ENCODE measurements at regions not wholly inside any gene's neighbourhood (a gene's known extent, or its start where the extent isn't known, plus 50 kb on each side); places are given as distances from the start of the nearest gene placed in this dataset.
"Not testable (repeated sequence)": the region's sequence is repeated elsewhere in the genome, so short reads cannot be mapped to it uniquely, and the experiment has no call there.

GRCh38 chr4:147244786-147245185 lies 236.1 kb upstream of the EDNRA start:
- Histone ChIP-seq H3K36me3 (ENCODE audit: insufficient read depth, insufficient read length, low read length) (no peaks in the 10 kb centered on the region), H3K9me3 (ENCODE audit: insufficient read depth, low read length) (no peaks in the 10 kb centered on the region), H3K9ac (ENCODE audit: insufficient read length, low read depth) (no peak overlapping the region), H3K4me1 (ENCODE audit: insufficient read depth, insufficient read length) (no peaks in the 10 kb centered on the region), H3K4me3 (ENCODE audit: insufficient read length, low read depth) (no peak overlapping the region), H3K27me3 (ENCODE audit: insufficient read depth, insufficient read length) (no peaks in the 10 kb centered on the region)
- no peak for DNase-seq (ENCODE audit: low read depth, low spot score)
- no peak for TF ChIP-seq SUZ12 (IDR thresholded peaks at IDR 0.05; ENCODE audit: extremely low read depth, insufficient read depth, insufficient read length)
- TF ChIP-seq ZNF274 (IDR thresholded peaks at IDR 0.05; ENCODE audit: low read depth, low read length) = no peak
- TF ChIP-seq YY1 (IDR thresholded peaks at IDR 0.05; ENCODE audit: insufficient read depth, insufficient read length) = no peak

GRCh38 chr4:147246096-147246495 lies 234.8 kb upstream of the EDNRA start:
- Histone ChIP-seq H3K4me3 (ENCODE audit: insufficient read length, low read depth) (no peak overlapping the region), H3K36me3 (ENCODE audit: insufficient read depth, insufficient read length, low read length) (no peaks in the 10 kb centered on the region), H3K9ac (ENCODE audit: insufficient read length, low read depth) (no peak overlapping the region), H3K27me3 (ENCODE audit: insufficient read depth, insufficient read length) (no peaks in the 10 kb centered on the region), H3K4me1 (ENCODE audit: insufficient read depth, insufficient read length) (no peaks in the 10 kb centered on the region), H3K9me3 (ENCODE audit: insufficient read depth, low read length) (no peaks in the 10 kb centered on the region)
- TF ChIP-seq SUZ12 (IDR thresholded peaks at IDR 0.05; ENCODE audit: extremely low read depth, insufficient read depth, insufficient read length) (no peak), ZNF274 (IDR thresholded peaks at IDR 0.05; ENCODE audit: low read depth, low read length) (no peak), YY1 (IDR thresholded peaks at IDR 0.05; ENCODE audit: insufficient read depth, insufficient read length) (no peak)
- DNase-seq (ENCODE audit: low read depth, low spot score) = no peak

- not testable (repeated sequence) for H3K4me3 ChIP-seq (ENCODE audit: insufficient read length, low read depth); DNase-seq (ENCODE audit: low read depth, low spot score); H3K27me3 ChIP-seq (ENCODE audit: insufficient read depth, insufficient read length); H3K36me3 ChIP-seq (ENCODE audit: insufficient read depth, insufficient read length, low read length); H3K4me1 ChIP-seq (ENCODE audit: insufficient read depth, insufficient read length); H3K9me3 ChIP-seq (ENCODE audit: insufficient read depth, low read length); H3K9ac ChIP-seq (ENCODE audit: insufficient read length, low read depth)
Measured at GRCh38 chr4:147246528-147246927, 234.4 kb upstream of the EDNRA start.

GRCh38 chr4:147247579-147247978 lies 233.3 kb upstream of the EDNRA start:
- DNase-seq (ENCODE audit: low read depth, low spot score) = no peak
- TF ChIP-seq ZNF274 (IDR thresholded peaks at IDR 0.05; ENCODE audit: low read depth, low read length) (no peak), YY1 (IDR thresholded peaks at IDR 0.05; ENCODE audit: insufficient read depth, insufficient read length) (no peak), SUZ12 (IDR thresholded peaks at IDR 0.05; ENCODE audit: extremely low read depth, insufficient read depth, insufficient read length) (no peak)
- Histone ChIP-seq H3K36me3 (ENCODE audit: insufficient read depth, insufficient read length, low read length) (no peaks in the 10 kb centered on the region), H3K27me3 (ENCODE audit: insufficient read depth, insufficient read length) (no peaks in the 10 kb centered on the region), H3K9me3 (ENCODE audit: insufficient read depth, low read length) (no peaks in the 10 kb centered on the region), H3K9ac (ENCODE audit: insufficient read length, low read depth) (no peak overlapping the region), H3K4me3 (ENCODE audit: insufficient read length, low read depth) (no peak overlapping the region), H3K4me1 (ENCODE audit: insufficient read depth, insufficient read length) (no peaks in the 10 kb centered on the region)

GRCh38 chr4:147250062-147250461 lies 230.8 kb upstream of the EDNRA start:
- H3K4me1 ChIP-seq (ENCODE audit: insufficient read depth, insufficient read length) = no peaks in the 10 kb centered on the region
- DNase-seq (ENCODE audit: low read depth, low spot score) = no peak
- peaks cover 13% of the 10 kb centered on the region for H3K9me3 ChIP-seq (ENCODE audit: insufficient read depth, low read length)
- no peak overlapping the region for H3K9ac ChIP-seq (ENCODE audit: insufficient read length, low read depth)
- H3K27me3 ChIP-seq (ENCODE audit: insufficient read depth, insufficient read length) = no peaks in the 10 kb centered on the region
- H3K4me3 ChIP-seq (ENCODE audit: insufficient read length, low read depth) = no peak overlapping the region
- no peak for TF ChIP-seq YY1 (IDR thresholded peaks at IDR 0.05; ENCODE audit: insufficient read depth, insufficient read length)
- no peak for TF ChIP-seq SUZ12 (IDR thresholded peaks at IDR 0.05; ENCODE audit: extremely low read depth, insufficient read depth, insufficient read length)
- TF ChIP-seq ZNF274 (IDR thresholded peaks at IDR 0.05; ENCODE audit: low read depth, low read length) = no peak
- no peaks in the 10 kb centered on the region for H3K36me3 ChIP-seq (ENCODE audit: insufficient read depth, insufficient read length, low read length)

- H3K9me3 ChIP-seq (ENCODE audit: insufficient read depth, low read length) = peaks cover 15% of the 10 kb centered on the region
- H3K27me3 ChIP-seq (ENCODE audit: insufficient read depth, insufficient read length); H3K36me3 ChIP-seq (ENCODE audit: insufficient read depth, insufficient read length, low read length); H3K4me1 ChIP-seq (ENCODE audit: insufficient read depth, insufficient read length); DNase-seq (ENCODE audit: low read depth, low spot score); H3K9ac ChIP-seq (ENCODE audit: insufficient read length, low read depth); H3K4me3 ChIP-seq (ENCODE audit: insufficient read length, low read depth): not testable (repeated sequence)
Measured at GRCh38 chr4:147255268-147255667, 225.6 kb upstream of the EDNRA start.

- H3K4me3 ChIP-seq (ENCODE audit: insufficient read length, low read depth); H3K9ac ChIP-seq (ENCODE audit: insufficient read length, low read depth); H3K4me1 ChIP-seq (ENCODE audit: insufficient read depth, insufficient read length); H3K27me3 ChIP-seq (ENCODE audit: insufficient read depth, insufficient read length); H3K36me3 ChIP-seq (ENCODE audit: insufficient read depth, insufficient read length, low read length); DNase-seq (ENCODE audit: low read depth, low spot score): not testable (repeated sequence)
- H3K9me3 ChIP-seq (ENCODE audit: insufficient read depth, low read length) = peaks cover 10% of the 10 kb centered on the region
Measured at GRCh38 chr4:147259271-147259670, 221.6 kb upstream of the EDNRA start.

GRCh38 chr4:147284256-147284835 lies 196.6 kb upstream of the EDNRA start:
- Histone ChIP-seq H3K9ac (ENCODE audit: insufficient read length, low read depth) (no peak overlapping the region), H3K27me3 (ENCODE audit: insufficient read depth, insufficient read length) (no peaks in the 10 kb centered on the region), H3K4me3 (ENCODE audit: insufficient read length, low read depth) (no peak overlapping the region), H3K4me1 (ENCODE audit: insufficient read depth, insufficient read length) (no peaks in the 10 kb centered on the region), H3K36me3 (ENCODE audit: insufficient read depth, insufficient read length, low read length) (no peaks in the 10 kb centered on the region), H3K9me3 (ENCODE audit: insufficient read depth, low read length) (no peaks in the 10 kb centered on the region)
- DNase-seq (ENCODE audit: low read depth, low spot score) = no peak
- TF ChIP-seq SUZ12 (IDR thresholded peaks at IDR 0.05; ENCODE audit: extremely low read depth, insufficient read depth, insufficient read length) = no peak
- no peak for TF ChIP-seq YY1 (IDR thresholded peaks at IDR 0.05; ENCODE audit: insufficient read depth, insufficient read length)
- TF ChIP-seq ZNF274 (IDR thresholded peaks at IDR 0.05; ENCODE audit: low read depth, low read length) = no peak

All from NT2/D1 (cell line).